ENCODE measurements at regions not wholly inside any gene's neighbourhood (a gene's known extent, or its start where the extent isn't known, plus 50 kb on each side); places are given as distances from the start of the nearest gene placed in this dataset.

DNA sequence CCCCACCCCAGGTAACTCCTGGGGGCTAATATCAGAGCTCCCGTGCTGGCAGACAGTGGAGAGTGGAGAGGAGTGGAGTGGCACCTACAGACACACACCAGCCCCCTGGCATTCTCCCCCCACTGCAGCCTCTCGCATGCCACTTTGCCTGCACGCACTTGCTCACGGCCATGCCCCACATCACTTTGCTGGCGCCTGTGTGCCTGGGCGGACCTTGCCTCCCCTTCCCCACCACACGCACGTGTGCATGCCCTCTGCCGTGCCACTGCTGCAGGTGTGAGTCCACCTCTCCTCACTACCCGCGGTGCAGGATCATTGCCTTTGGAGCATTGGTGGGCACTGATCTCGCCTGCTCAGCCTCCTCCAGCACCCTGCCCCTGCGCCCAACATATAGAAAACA lies 72.6 kb upstream of the DOK6 start:
- TF ChIP-seq CTCF (conservative IDR thresholded peaks at IDR 0.05; ENCODE audit: low read length) (no peak), EZH2phosphoT487 (IDR thresholded peaks at IDR 0.05; ENCODE audit: borderline replicate concordance, low read depth, low read length) (no peak)
- Histone ChIP-seq H3K27ac (ENCODE audit: low read depth, low read length, poor library complexity, severe bottlenecking) (no peak overlapping the region), H3K4me2 (ENCODE audit: low read length) (no peak overlapping the region), H3K9me2 (ENCODE audit: insufficient read depth, low read length) (no peaks in the 10 kb centered on the region), H3K9me3 (ENCODE audit: low read length) (no peaks in the 10 kb centered on the region), H3K79me2 (ENCODE audit: insufficient read depth, low read depth, low read length) (no peaks in the 10 kb centered on the region), H3K4me3 (ENCODE audit: low read depth, low read length, poor library complexity, severe bottlenecking) (no peak overlapping the region), H4K20me1 (ENCODE audit: insufficient read depth, low read length) (no peaks in the 10 kb centered on the region), H3K36me3 (ENCODE audit: insufficient read depth, low read length) (no peaks in the 10 kb centered on the region), H2AFZ (ENCODE audit: low read length) (no peak overlapping the region), H3K4me1 (ENCODE audit: insufficient read depth, low read length, poor library complexity, severe bottlenecking) (no peaks in the 10 kb centered on the region)
- CTCF ChIA-PET (ENCODE audit: unreplicated experiment): no interaction called here
- POLR2A ChIA-PET: no interaction called here
- intact Hi-C loops (cut with micrococcal nuclease; ENCODE audit: unreplicated experiment): no loop called here
- DNase-seq (ENCODE audit: low spot score): no peak
- BruUV-seq (replicated peaks): no TSS peak

- no peak for TF ChIP-seq CTCF (conservative IDR thresholded peaks at IDR 0.05; ENCODE audit: low read length)
- TF ChIP-seq EZH2phosphoT487 (IDR thresholded peaks at IDR 0.05; ENCODE audit: borderline replicate concordance, low read depth, low read length): no peak
- ChIA-PET POLR2A (no interaction called here), CTCF (ENCODE audit: unreplicated experiment) (no interaction called here)
- Histone ChIP-seq H3K9me2 (ENCODE audit: insufficient read depth, low read length) (no peaks in the 10 kb centered on the region), H3K4me3 (ENCODE audit: low read depth, low read length, poor library complexity, severe bottlenecking) (no peak overlapping the region), H3K9me3 (ENCODE audit: low read length) (no peaks in the 10 kb centered on the region), H3K79me2 (ENCODE audit: insufficient read depth, low read depth, low read length) (no peaks in the 10 kb centered on the region), H3K27ac (ENCODE audit: low read depth, low read length, poor library complexity, severe bottlenecking) (no peak overlapping the region), H3K36me3 (ENCODE audit: insufficient read depth, low read length) (no peaks in the 10 kb centered on the region), H3K4me1 (ENCODE audit: insufficient read depth, low read length, poor library complexity, severe bottlenecking) (no peaks in the 10 kb centered on the region), H3K4me2 (ENCODE audit: low read length) (no peak overlapping the region), H4K20me1 (ENCODE audit: insufficient read depth, low read length) (no peaks in the 10 kb centered on the region), H2AFZ (ENCODE audit: low read length) (no peak overlapping the region)
- intact Hi-C loops (cut with micrococcal nuclease; ENCODE audit: unreplicated experiment): no loop called here
- DNase-seq (ENCODE audit: low spot score): no peak
- BruUV-seq (replicated peaks): no TSS peak
Observed at GRCh38 chr18:69330385-69331005, 70.2 kb upstream of the DOK6 start.

GRCh38 chr18:69349912-69350597 lies 50.6 kb upstream of the DOK6 start:
- BruUV-seq (replicated peaks): no TSS peak
- no peak for DNase-seq (ENCODE audit: low spot score)
- POLR2A ChIA-PET: no interaction called here

More at GRCh38 chr18:69349912-69350597, 50.6 kb upstream of the DOK6 start:
- no peaks in the 10 kb centered on the region for H3K4me1 ChIP-seq (ENCODE audit: insufficient read depth, low read length, poor library complexity, severe bottlenecking)
- intact Hi-C loops (cut with micrococcal nuclease; ENCODE audit: unreplicated experiment): no loop called here
- no peak overlapping the region for H3K27ac ChIP-seq (ENCODE audit: low read depth, low read length, poor library complexity, severe bottlenecking)
- TF ChIP-seq EZH2phosphoT487 (IDR thresholded peaks at IDR 0.05; ENCODE audit: borderline replicate concordance, low read depth, low read length) (no peak), CTCF (conservative IDR thresholded peaks at IDR 0.05; ENCODE audit: low read length) (no peak)
- H3K9me3 ChIP-seq (ENCODE audit: low read length): no peaks in the 10 kb centered on the region
- no peak overlapping the region for H2AFZ ChIP-seq (ENCODE audit: low read length)
- H4K20me1 ChIP-seq (ENCODE audit: insufficient read depth, low read length): no peaks in the 10 kb centered on the region
- no peaks in the 10 kb centered on the region for H3K9me2 ChIP-seq (ENCODE audit: insufficient read depth, low read length)
- H3K36me3 ChIP-seq (ENCODE audit: insufficient read depth, low read length): no peaks in the 10 kb centered on the region
- H3K79me2 ChIP-seq (ENCODE audit: insufficient read depth, low read depth, low read length): no peaks in the 10 kb centered on the region
- H3K4me3 ChIP-seq (ENCODE audit: low read depth, low read length, poor library complexity, severe bottlenecking): no peak overlapping the region
- no peak overlapping the region for H3K4me2 ChIP-seq (ENCODE audit: low read length)
- CTCF ChIA-PET (ENCODE audit: unreplicated experiment): no interaction called here
